Neural cell (in vitro differentiated cells): ENCODE measurements at regions not wholly inside any gene's neighbourhood (a gene's known extent, or its start where the extent isn't known, plus 50 kb on each side); places are given as distances from the start of the nearest gene placed in this dataset.

ENCODE experiments used
- CTCF ChIP-seq: fragments of 450-650 bp; IDR thresholded peaks from 2 replicates; pipeline ENCODE4 v1.5.1; 2014; ENCODE audit warnings: antibody characterized with exemption, mild to moderate bottlenecking, moderate library complexity; ENCODE audit not compliant: poor library complexity, severe bottlenecking
- MXI1 ChIP-seq: fragments of 450-650 bp; conservative IDR thresholded peaks from 2 replicates; pipeline ENCODE4 v1.6.1; 2014; ENCODE audit warnings: antibody characterized with exemption, mild to moderate bottlenecking; ENCODE audit not compliant: poor library complexity, severe bottlenecking

GRCh38 chr6:97443408-97444080 lies 160.5 kb upstream of the MMS22L start:
- TF ChIP-seq CTCF (no peak), MXI1 (no peak)
